ENCODE measurements at regions not wholly inside any gene's neighbourhood (a gene's known extent, or its start where the extent isn't known, plus 50 kb on each side); places are given as distances from the start of the nearest gene placed in this dataset.
A peak's percentile ranks its signal among the peaks of the same experiment; 100 is the strongest.
"Not testable (repeated sequence)": the region's sequence is repeated elsewhere in the genome, so short reads cannot be mapped to it uniquely, and the experiment has no call there.

GRCh38 chr2:118372886-118373830, 284.9 kb downstream of the INSIG2 start:
- no peak for DNase-seq

GRCh38 chr2:118371515-118371914, 283.2 kb downstream of the INSIG2 start:
- peak; percentile 24 for DNase-seq

- not testable (repeated sequence) for DNase-seq
Observed at GRCh38 chr2:118369521-118369920, 281.2 kb downstream of the INSIG2 start.

GRCh38 chr2:118363604-118364003, 275.3 kb downstream of the INSIG2 start:
- no peak for DNase-seq

GRCh38 chr2:118356051-118356450, 267.8 kb downstream of the INSIG2 start:
- no peak for DNase-seq

- no peak for DNase-seq
Observed at GRCh38 chr2:118351796-118352195, 263.5 kb downstream of the INSIG2 start.

GRCh38 chr2:118350621-118351020, 262.4 kb downstream of the INSIG2 start:
- no peak for DNase-seq

- DNase-seq: no peak
Observed at GRCh38 chr2:118349365-118349764, 261.1 kb downstream of the INSIG2 start.

GRCh38 chr2:118348380-118349034, 260.2 kb downstream of the INSIG2 start:
- no peak for DNase-seq

- no peak for DNase-seq
Observed at GRCh38 chr2:118345465-118345864, 257.2 kb downstream of the INSIG2 start.

- DNase-seq: no peak
Observed at GRCh38 chr2:118340103-118340502, 251.8 kb downstream of the INSIG2 start.

- DNase-seq: no peak
Observed at GRCh38 chr2:118339386-118339785, 251.1 kb downstream of the INSIG2 start.

GRCh38 chr2:118333664-118334063, 245.4 kb downstream of the INSIG2 start:
- no peak for DNase-seq

GRCh38 chr2:118325321-118325955, 237.2 kb downstream of the INSIG2 start:
- no peak for DNase-seq

GRCh38 chr2:118322406-118322805, 234.1 kb downstream of the INSIG2 start:
- DNase-seq: no peak

GRCh38 chr2:118321432-118322105, 233.3 kb downstream of the INSIG2 start:
- DNase-seq: no peak

- DNase-seq: no peak
Observed at GRCh38 chr2:118320658-118321057, 232.4 kb downstream of the INSIG2 start.

GRCh38 chr2:118320196-118320595, 231.9 kb downstream of the INSIG2 start:
- no peak for DNase-seq

- DNase-seq: no peak
Observed at GRCh38 chr2:118319271-118319684, 231.0 kb downstream of the INSIG2 start.

GRCh38 chr2:118315606-118316005, 227.3 kb downstream of the INSIG2 start:
- no peak for DNase-seq

GRCh38 chr2:118312969-118313756, 224.9 kb downstream of the INSIG2 start:
- DNase-seq: no peak

Measured in EL (cell line).